Endodermal cell (in vitro differentiated cells): ENCODE measurements at regions not wholly inside any gene's neighbourhood (a gene's known extent, or its start where the extent isn't known, plus 50 kb on each side); places are given as distances from the start of the nearest gene placed in this dataset.
A peak's percentile ranks its signal among the peaks of the same experiment; 100 is the strongest.
"Not testable (repeated sequence)": the region's sequence is repeated elsewhere in the genome, so short reads cannot be mapped to it uniquely, and the experiment has no call there.

Experiments
- DNase-seq: peaks from one replicate; pipeline ENCODE4 v3.0.0-alpha.2; 2017
- H3K27ac ChIP-seq: 2 replicates; pipeline ENCODE4 v1.5.1; 2013; ENCODE audit warnings: mild to moderate bottlenecking, low read depth, low read length, moderate library complexity
- H3K27me3 ChIP-seq: 2 replicates; pipeline ENCODE4 v1.6.1; 2013; ENCODE audit warnings: mild to moderate bottlenecking, low read length, moderate library complexity; ENCODE audit not compliant: insufficient read depth, control insufficient read depth, poor library complexity, severe bottlenecking
- H3K36me3 ChIP-seq: 2 replicates; pipeline ENCODE4 v1.7.0; 2013; ENCODE audit warnings: mild to moderate bottlenecking, low read length, moderate library complexity; ENCODE audit not compliant: control insufficient read depth, insufficient read depth
- H3K4me1 ChIP-seq: one replicate; pipeline ENCODE4 v1.7.0; 2013; ENCODE audit warnings: low read length; ENCODE audit not compliant: control insufficient read depth, insufficient read depth
- H3K4me3 ChIP-seq: 2 replicates; pipeline ENCODE4 v1.5.1; 2013; ENCODE audit warnings: mild to moderate bottlenecking, low read length, moderate library complexity
- H3K9ac ChIP-seq: 2 replicates; pipeline ENCODE4 v1.6.1; 2013; ENCODE audit warnings: mild to moderate bottlenecking, low read length, moderate library complexity; ENCODE audit not compliant: poor library complexity, severe bottlenecking; ENCODE audit errors: extremely low read depth
- H3K9me3 ChIP-seq: 2 replicates; pipeline ENCODE4 v1.6.1; 2013; ENCODE audit warnings: mild to moderate bottlenecking, low read length, moderate library complexity; ENCODE audit not compliant: control insufficient read depth
- H3K27ac Mint-ChIP-seq: 2 replicates; pipeline ENCODE4 v1.8.0; 2020; ENCODE audit warnings: mixed read lengths
- H3K27me3 Mint-ChIP-seq: 2 replicates; pipeline ENCODE4 v1.8.0; 2021; ENCODE audit warnings: mild to moderate bottlenecking, mixed read lengths; ENCODE audit not compliant: insufficient read depth
- H3K36me3 Mint-ChIP-seq: 2 replicates; pipeline ENCODE4 v1.8.0; 2020; ENCODE audit warnings: low read depth, mixed read lengths
- H3K4me1 Mint-ChIP-seq: 2 replicates; pipeline ENCODE4 v1.8.0; 2020; ENCODE audit warnings: mixed read lengths
- H3K4me3 Mint-ChIP-seq: 2 replicates; pipeline ENCODE4 v1.8.0; 2020; ENCODE audit warnings: mild to moderate bottlenecking, moderate library complexity, mixed read lengths
- H3K9me3 Mint-ChIP-seq: 2 replicates; pipeline ENCODE4 v1.8.0; 2020; ENCODE audit warnings: mild to moderate bottlenecking, mixed read lengths
- WGBS, 2 experiments: methylation state at CpG; one replicate each; pipeline versions ENCODE4 v1.1.5 to v1.1.7; 2013; ENCODE audit warnings: missing lambda C conversion rate in 2 of 2, mixed read lengths in 1 of 2; ENCODE audit not compliant: insufficient coverage in 1 of 2, insufficient read length in 1 of 2; 5-methylcytosine and 5-hydroxymethylcytosine counted together
- TF ChIP-seq, protein P1 (sequence below): fragments of 200-600 bp; sonication (generic); conservative IDR thresholded peaks from 2 replicates; pipeline ENCODE4 v1.5.0; 2021; ENCODE audit warnings: antibody characterized with exemption, mild to moderate bottlenecking

DNA sequence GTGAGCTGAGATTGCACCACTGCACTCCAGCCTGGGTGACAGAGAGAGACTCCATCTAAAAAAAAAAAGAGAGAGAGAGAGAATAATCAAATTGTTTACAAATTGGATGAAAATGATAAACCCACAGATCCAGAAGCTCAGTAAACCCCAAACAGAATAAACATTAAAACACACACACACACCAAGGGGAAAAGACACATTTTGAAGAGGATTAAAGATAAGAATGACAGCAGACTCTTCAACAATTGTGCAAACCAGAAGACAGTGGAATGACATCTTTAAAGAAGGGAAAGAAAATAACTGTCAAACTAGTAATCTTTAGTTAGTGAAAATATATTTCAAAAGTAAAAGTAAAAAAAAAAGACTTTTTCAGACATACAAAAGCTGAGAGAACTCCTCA lies 64.4 kb upstream of the RPL38 start:
- TF ChIP-seq, protein P1, sequence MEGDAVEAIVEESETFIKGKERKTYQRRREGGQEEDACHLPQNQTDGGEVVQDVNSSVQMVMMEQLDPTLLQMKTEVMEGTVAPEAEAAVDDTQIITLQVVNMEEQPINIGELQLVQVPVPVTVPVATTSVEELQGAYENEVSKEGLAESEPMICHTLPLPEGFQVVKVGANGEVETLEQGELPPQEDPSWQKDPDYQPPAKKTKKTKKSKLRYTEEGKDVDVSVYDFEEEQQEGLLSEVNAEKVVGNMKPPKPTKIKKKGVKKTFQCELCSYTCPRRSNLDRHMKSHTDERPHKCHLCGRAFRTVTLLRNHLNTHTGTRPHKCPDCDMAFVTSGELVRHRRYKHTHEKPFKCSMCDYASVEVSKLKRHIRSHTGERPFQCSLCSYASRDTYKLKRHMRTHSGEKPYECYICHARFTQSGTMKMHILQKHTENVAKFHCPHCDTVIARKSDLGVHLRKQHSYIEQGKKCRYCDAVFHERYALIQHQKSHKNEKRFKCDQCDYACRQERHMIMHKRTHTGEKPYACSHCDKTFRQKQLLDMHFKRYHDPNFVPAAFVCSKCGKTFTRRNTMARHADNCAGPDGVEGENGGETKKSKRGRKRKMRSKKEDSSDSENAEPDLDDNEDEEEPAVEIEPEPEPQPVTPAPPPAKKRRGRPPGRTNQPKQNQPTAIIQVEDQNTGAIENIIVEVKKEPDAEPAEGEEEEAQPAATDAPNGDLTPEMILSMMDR: no peak
- H3K36me3 Mint-ChIP-seq: peaks cover 10% of the 10 kb centered on the region

DNA sequence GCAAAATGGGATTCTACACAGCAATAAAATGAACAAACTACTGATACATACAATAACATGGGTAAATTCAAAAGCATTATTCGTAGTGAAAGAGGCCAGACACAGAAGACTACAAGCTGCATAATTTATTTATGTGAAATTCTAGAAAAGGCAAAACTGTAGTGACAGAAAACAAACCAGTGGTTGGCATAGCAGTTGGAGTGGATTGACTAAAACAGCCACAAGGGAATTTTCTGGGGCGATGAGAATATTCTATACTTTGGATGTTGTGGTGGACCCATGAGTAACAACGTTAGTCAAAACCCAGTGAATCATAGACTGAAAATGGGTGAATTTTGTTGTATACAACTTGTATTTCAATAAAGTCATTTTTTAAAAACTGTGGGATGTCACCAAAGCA lies 63.2 kb upstream of the RPL38 start:
- Histone ChIP-seq H3K36me3 (no peaks in the 10 kb centered on the region), H3K4me3 (no peak overlapping the region), H3K9ac (no peak overlapping the region), H3K27me3 (peaks cover 5% of the 10 kb centered on the region), H3K4me1 (peaks cover 10% of the 10 kb centered on the region), H3K9me3 (peaks cover 57% of the 10 kb centered on the region), H3K27ac (no peak overlapping the region)
- TF ChIP-seq, protein P1: no peak
- peaks cover 22% of the 10 kb centered on the region for H3K4me1 Mint-ChIP-seq
- peaks cover 60% of the 10 kb centered on the region for H3K9me3 Mint-ChIP-seq
- WGBS, 2 experiments: 93 to 94% methylated on average over 2 to 3 of the region's 3 CpGs
- H3K4me3 Mint-ChIP-seq: no peak overlapping the region
- no peaks in the 10 kb centered on the region for H3K27me3 Mint-ChIP-seq
- no peak overlapping the region for H3K27ac Mint-ChIP-seq
- H3K36me3 Mint-ChIP-seq: peaks cover 10% of the 10 kb centered on the region
- DNase-seq: no peak

More for the DNA sequence above, 64.4 kb upstream of the RPL38 start:
- Mint-ChIP-seq H3K9me3 (peaks cover 60% of the 10 kb centered on the region), H3K27ac (no peak overlapping the region), H3K4me3 (no peak overlapping the region), H3K27me3 (no peaks in the 10 kb centered on the region), H3K4me1 (peaks cover 30% of the 10 kb centered on the region)
- Histone ChIP-seq H3K27ac (no peak overlapping the region), H3K9ac (no peak overlapping the region), H3K4me1 (peaks cover 10% of the 10 kb centered on the region), H3K27me3 (peaks cover 5% of the 10 kb centered on the region), H3K4me3 (no peak overlapping the region), H3K9me3 (peaks cover 57% of the 10 kb centered on the region), H3K36me3 (no peaks in the 10 kb centered on the region)
- DNase-seq: no peak

DNA sequence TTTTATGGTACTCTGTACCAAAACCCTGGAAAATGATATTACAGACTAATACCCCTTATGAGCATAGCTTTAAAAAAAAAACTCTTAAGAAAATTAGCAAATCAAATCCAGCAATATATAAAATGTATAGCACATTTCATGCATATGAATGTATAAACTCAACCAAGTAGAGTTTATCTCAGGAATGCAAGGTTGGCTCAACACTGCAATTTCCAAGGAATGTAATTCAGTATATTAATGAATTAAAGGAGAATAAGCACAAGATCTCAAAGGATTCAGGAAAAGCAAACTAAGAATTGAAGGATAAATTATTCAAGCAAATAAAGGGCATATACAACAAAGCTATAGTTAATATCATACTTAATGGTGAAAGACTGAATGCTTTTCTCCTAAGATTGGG lies 61.9 kb upstream of the RPL38 start:
- H3K9ac ChIP-seq: no peak overlapping the region
- TF ChIP-seq, protein P1: no peak
- Mint-ChIP-seq H3K36me3 (peaks cover 10% of the 10 kb centered on the region), H3K27ac (no peak overlapping the region), H3K9me3 (peaks cover 60% of the 10 kb centered on the region), H3K27me3 (no peaks in the 10 kb centered on the region), H3K4me3 (no peak overlapping the region), H3K4me1 (peaks cover 14% of the 10 kb centered on the region)
- no peak for DNase-seq
- no peak overlapping the region for H3K4me3 ChIP-seq
- H3K27me3 ChIP-seq: no peaks in the 10 kb centered on the region
- no peaks in the 10 kb centered on the region for H3K36me3 ChIP-seq
- no peak overlapping the region for H3K27ac ChIP-seq
- H3K4me1 ChIP-seq: peaks cover 7% of the 10 kb centered on the region
- H3K9me3 ChIP-seq: peaks cover 57% of the 10 kb centered on the region

DNA sequence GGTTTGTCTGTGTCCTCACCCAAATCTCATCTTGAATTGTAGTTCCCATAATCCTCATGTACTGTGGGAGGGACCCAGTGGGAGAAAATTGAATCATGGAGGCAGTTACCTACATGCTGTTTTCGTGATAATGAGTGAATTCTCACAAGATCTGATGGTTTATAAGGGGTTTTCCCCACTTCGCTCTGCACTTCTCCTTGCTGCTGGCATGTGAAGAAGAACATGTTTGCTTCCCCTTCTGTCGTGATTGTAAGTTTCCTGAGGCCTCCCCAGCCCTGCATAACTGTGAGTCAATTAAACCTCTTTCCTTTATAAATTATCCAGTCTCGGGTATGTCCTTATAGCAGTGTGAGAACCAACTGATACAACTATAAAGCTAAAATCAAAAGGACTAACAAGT lies 60.2 kb upstream of the RPL38 start:
- not testable (repeated sequence) for H3K27ac ChIP-seq, DNase-seq, H3K4me3 Mint-ChIP-seq, H3K27me3 ChIP-seq, H3K36me3 ChIP-seq, H3K27me3 Mint-ChIP-seq, H3K27ac Mint-ChIP-seq, H3K36me3 Mint-ChIP-seq, H3K4me1 ChIP-seq, H3K4me1 Mint-ChIP-seq, H3K9ac ChIP-seq
- H3K9me3 Mint-ChIP-seq: peaks cover 53% of the 10 kb centered on the region
- Histone ChIP-seq H3K4me3 (peak overlapping the region; percentile 50), H3K9me3 (peaks cover 54% of the 10 kb centered on the region)
- 80 to 84% methylated on average over 1 to 4 of the region's 4 CpGs for WGBS, 2 experiments
